HG03565 (cell line): ENCODE measurements at regions not wholly inside any gene's neighbourhood (a gene's known extent, or its start where the extent isn't known, plus 50 kb on each side); places are given as distances from the start of the nearest gene placed in this dataset.
A peak's percentile ranks its signal among the peaks of the same experiment; 100 is the strongest.
"Not testable (repeated sequence)": the region's sequence is repeated elsewhere in the genome, so short reads cannot be mapped to it uniquely, and the experiment has no call there.

Experiments used
- ATAC-seq: cut with Tn5 transposase; IDR thresholded peaks from one replicate; pipeline ENCODE4 v1.9.1; 2021; ENCODE audit warnings: mild to moderate bottlenecking, moderate library complexity; ENCODE audit not compliant: unreplicated experiment

DNA sequence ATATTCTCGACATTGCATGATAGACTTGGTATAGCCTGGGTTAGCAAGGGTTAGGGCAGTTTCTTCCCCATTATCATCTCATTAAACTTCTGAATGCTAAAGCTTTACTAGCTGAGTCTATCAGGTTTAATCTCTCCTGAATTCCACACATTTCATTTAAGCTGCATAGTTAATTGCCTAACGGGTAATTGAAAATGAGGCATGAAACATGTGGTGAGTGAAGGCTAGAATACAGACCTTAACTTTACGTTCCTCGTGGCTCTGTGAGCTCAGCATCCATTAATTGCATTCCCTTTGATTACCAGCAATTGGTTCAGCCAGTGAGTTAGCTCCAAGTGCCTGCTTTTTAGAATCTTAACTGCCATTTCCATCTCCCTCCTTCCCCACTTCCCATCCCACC is 126.5 kb upstream of the MEX3C start:
- no peak for ATAC-seq

DNA sequence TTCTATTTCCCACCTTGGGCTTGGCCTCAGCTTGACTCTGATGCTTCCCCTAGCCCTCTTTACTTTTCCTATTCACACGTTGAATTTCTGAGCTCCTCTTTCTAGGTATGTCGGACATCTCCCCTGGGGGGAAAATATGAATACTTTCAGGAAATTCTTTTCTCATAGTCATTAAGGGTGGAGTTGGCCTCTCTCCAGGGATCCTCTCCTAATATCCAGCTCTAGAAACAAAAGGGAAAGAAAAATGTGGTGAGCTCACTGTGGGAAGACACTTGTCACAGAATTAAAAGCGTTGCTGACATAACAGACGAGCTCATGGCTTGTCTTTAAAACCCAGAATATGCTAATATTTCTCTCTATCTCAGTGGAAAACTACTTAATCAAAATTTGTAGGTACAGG is 132.7 kb upstream of the MEX3C start:
- ATAC-seq, result no peak

DNA sequence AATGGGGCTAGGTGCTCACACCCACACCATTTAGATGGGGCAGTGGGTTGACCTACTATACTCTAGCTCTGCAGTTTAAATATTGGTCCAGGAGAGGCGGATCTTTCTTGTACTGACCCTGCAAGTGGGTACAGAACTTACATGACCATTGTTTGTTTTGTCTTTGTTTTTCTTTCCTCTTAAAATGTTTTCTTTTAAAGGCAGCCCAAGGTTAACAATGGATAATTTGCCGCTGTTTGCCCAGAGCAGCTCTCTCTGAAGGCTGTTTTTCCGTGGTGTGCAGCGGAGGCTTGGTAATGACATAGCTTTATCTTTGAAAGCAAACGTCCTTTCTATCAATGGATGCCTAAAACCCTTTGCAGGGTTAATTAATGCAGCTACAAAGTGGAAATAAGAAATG is 133.3 kb upstream of the MEX3C start:
- no peak for ATAC-seq

DNA sequence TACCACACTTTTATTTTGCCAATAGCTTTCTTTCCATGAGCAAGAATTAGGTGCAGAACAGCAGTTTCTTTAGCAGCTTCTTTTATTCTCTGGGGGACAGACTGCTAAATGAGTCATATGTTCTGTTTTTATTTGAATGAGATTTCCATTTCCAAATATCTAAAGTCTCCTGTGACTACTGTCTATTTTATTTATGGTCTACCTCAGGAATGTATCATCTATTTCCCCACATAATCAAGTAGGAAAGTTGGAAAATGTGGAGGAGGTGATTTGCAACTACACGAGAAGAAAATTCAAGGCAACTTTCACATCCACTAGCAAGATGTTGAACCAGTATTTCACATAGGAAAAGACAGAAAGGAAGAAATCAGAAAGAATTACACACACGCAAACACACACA is 139.9 kb upstream of the MEX3C start:
- no peak for ATAC-seq

- ATAC-seq, result no peak
Measured at GRCh38 chr18:51339856-51340255, 142.4 kb upstream of the MEX3C start.

DNA sequence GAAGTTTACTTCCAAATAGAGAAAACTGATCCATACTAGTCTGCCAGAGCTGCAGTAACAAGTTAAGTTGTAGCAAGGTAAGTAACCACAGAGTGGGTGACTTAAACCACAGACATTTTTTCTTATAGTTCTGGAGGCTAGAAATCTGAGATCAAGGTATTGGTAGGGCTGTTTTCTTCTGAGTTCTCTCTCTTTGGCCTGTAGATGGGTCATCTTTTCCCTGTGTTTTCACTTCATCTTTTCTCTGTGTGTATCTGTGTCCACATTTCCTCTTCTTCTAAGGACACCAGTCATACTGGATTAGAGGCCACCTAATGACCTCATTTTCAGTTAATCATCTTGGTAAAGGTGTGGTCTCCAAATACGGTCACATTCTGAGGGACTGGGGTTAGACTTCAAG is 142.9 kb upstream of the MEX3C start:
- ATAC-seq, result no peak

GRCh38 chr18:51342815-51343214 is 145.3 kb upstream of the MEX3C start:
- no peak for ATAC-seq

GRCh38 chr18:51345848-51346391 is 148.4 kb upstream of the MEX3C start:
- no peak for ATAC-seq

DNA sequence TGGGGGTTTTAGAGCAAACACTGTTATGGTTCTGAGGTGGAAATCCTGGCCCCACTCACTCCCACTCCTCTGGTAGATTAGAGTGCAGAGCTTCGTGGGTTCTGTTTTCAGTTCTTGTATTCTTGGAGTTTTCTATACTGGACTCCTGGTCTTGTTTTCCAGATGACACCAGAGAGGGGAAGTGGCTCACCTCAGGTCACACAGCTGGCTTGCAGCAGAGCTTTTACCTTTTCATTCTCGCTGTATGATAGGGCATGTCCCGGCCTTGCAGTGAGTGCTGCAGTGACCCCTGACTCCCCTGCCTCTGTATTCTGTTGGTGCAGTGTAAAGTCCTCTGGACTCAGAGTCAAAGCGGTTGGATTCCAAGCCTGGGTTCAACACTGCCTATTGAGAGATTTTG is 148.9 kb upstream of the MEX3C start:
- no peak for ATAC-seq

DNA sequence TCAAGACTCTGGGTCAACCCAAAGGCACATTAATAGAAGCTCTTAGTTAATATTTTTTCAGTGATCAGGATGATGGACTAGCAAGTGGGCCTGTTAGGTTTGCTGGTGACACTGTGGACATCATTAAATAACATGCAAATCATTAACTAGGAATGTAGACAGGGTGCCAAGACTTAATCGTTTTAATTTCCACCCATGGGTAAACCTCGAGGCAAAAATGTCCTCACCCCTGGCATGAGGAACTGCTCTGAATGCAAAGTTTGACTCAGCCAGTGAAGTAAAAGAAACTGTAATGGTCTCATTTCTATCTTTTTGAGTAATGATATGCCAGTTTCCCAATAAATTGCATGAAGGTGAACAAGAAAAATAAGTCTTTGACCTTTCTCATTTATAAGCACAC is 152.6 kb upstream of the MEX3C start:
- no peak for ATAC-seq

DNA sequence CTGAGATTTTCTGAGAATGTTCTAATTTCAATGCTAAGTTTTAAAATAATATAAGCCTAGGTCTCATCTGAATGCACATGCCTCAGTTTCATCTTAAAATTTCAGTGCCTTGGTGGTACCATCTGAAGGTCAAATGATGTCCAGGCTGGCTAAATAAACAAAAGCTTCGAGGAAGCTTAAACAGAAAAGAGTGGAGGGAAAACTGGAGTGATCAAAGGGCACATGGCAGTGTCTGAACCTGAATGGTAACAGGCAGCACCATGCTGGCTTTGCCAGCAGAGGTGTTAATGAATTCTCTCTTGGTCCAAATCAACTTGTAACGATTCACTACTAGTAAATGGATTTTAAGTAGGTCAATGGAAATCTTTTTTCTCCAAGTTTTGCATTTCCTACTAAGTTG is 158.4 kb upstream of the MEX3C start:
- no peak for ATAC-seq

DNA sequence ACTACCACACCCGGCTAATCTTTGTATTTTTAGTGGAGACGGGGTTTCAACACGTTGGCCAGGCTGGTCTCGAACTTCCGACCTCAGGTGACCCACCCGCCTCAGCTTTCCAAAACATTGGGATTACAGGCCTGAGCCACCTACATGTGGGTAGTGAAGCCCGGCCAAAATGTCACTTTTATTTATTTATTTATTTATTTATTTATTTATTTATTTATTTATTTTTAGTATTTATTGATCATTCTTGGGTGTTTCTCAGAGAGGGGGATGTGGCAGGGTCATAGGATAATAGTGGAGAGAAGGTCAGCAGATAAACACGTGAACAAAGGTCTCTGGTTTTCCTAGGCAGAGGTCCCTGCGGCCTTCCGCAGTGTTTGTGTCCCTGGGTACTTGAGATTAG is 162.8 kb upstream of the MEX3C start:
- ATAC-seq, result not testable (repeated sequence)

DNA sequence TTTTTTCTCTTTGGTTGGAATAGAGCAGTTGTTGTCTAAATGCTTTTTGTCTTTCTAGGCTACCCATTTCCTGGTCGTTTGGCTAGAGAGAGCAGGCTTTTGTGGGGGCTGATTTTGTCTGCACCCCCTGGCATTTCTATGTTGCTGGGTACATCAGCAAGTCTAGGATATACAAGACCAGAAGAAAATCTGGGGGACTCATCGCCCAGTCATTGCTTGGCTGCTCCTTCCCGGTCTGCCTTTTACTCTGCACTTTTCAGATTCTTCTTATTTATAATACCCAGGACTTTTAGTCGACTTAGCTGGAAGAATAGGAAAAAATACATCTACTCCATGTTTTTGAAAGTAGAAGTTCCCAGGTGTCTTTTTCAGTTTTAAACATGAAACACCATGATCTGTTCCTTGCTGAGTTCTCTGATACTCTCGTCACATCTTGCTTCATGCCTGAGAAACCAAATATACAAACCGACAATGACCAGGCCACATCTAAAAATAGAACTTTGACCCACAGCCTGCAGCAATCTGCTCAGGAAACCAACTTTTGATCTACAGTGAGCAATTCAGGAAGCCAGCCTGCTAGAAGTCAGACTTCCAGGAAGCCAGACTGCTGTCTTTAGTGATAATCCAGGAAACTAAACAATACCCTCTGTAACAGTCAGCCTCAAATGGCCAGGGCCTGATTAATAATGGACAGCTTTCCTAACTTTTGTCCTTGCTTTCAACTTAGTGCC is 163.8 kb upstream of the MEX3C start:
- ATAC-seq, result peak; percentile 68

GRCh38 chr18:51363384-51363783 is 165.9 kb upstream of the MEX3C start:
- no peak for ATAC-seq

DNA sequence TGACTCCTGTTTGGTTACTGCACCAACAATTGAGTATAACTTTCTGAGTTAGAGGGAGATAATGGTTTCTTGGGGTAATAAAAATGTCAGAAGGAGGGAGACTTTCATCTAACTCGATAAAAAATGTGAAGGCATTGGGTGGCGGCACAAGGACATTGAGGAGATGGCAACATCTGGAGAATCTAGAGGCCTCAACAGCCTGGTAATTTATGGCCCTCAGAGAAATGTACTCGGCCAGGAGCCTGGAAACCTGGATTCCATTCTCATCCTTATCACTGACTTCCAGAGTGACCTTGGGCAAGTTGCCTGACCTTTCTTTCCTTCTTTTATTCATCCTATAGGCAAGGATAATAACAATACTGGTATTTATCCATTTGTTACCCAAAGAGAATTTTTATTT is 173.5 kb upstream of the MEX3C start:
- no peak for ATAC-seq

- ATAC-seq, result no peak
Measured at GRCh38 chr18:51371929-51372328, 174.4 kb upstream of the MEX3C start.

- ATAC-seq, result no peak
Measured at GRCh38 chr18:51382081-51382480, 184.6 kb upstream of the MEX3C start.

DNA sequence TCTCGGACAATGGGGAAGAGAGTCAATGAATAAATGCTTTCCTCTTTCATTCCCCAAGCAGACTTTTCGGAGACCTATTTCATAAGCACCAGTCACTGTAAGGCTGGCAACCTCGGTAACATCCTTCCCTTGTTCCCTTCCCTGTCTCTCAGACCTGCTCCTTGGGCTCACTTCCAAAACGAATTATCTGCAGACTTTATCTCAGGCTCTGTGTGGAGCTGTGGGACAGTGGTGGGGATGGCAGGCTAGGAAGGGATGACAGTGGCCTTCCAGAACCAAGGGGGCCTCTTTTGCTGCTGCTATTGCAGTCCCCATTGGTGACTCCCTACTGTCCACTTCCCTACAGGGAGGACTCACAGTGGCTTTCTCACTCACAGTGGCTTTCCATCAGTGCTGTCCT is 185.6 kb upstream of the MEX3C start:
- ATAC-seq, result no peak

GRCh38 chr18:51383711-51384110 is 186.2 kb upstream of the MEX3C start:
- ATAC-seq, result no peak

- no peak for ATAC-seq
Measured at GRCh38 chr18:51385270-51385669, 187.8 kb upstream of the MEX3C start.

- ATAC-seq, result no peak
Measured at GRCh38 chr18:51390702-51391101, 193.2 kb upstream of the MEX3C start.

GRCh38 chr18:51391215-51391614 is 193.7 kb upstream of the MEX3C start:
- ATAC-seq, result no peak

DNA sequence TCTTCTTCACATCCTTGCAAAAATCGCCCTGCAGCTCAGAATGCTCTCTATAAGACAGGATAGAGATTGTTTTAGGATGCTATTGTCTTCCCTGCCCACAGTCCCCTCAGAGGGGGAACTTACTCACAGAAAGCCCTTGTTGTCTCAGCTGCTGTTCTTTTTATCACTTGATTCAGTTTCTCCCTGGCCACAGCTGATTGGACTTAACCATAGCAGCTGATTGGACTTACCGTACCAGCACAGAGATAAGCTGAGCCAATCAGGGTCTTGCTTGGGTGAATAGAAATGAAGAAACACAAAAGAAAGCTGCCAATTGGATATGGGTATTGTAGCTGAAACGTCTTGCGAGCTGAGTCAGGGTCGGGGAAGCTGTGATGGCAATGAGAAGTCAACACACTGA is 194.2 kb upstream of the MEX3C start:
- no peak for ATAC-seq
